ENCODE measurements at regions not wholly inside any gene's neighbourhood (a gene's known extent, or its start where the extent isn't known, plus 50 kb on each side); places are given as distances from the start of the nearest gene placed in this dataset.
"Not testable (repeated sequence)": the region's sequence is repeated elsewhere in the genome, so short reads cannot be mapped to it uniquely, and the experiment has no call there.

GRCh38 chr7:46786995-46787394 lies 794.9 kb downstream of the TNS3 start:
- DNase-seq = no peak

GRCh38 chr7:46786221-46786954 lies 795.5 kb downstream of the TNS3 start:
- no peak for DNase-seq

GRCh38 chr7:46784732-46785131 lies 797.2 kb downstream of the TNS3 start:
- no peak for DNase-seq

GRCh38 chr7:46781901-46782439 lies 799.9 kb downstream of the TNS3 start:
- DNase-seq = no peak

GRCh38 chr7:46776790-46777189 lies 805.1 kb downstream of the TNS3 start:
- DNase-seq = no peak

- DNase-seq = no peak
Measured at GRCh38 chr7:46775776-46776175, 806.1 kb downstream of the TNS3 start.

GRCh38 chr7:46775020-46775419 lies 806.9 kb downstream of the TNS3 start:
- no peak for DNase-seq

GRCh38 chr7:46774515-46774914 lies 807.4 kb downstream of the TNS3 start:
- no peak for DNase-seq

- DNase-seq = no peak
Measured at GRCh38 chr7:46772776-46773175, 809.1 kb downstream of the TNS3 start.

- no peak for DNase-seq
Measured at GRCh38 chr7:46767071-46767470, 814.8 kb downstream of the TNS3 start.

GRCh38 chr7:46764100-46764936 lies 817.6 kb downstream of the TNS3 start:
- no peak for DNase-seq

GRCh38 chr7:46763344-46763743 lies 818.6 kb downstream of the TNS3 start:
- no peak for DNase-seq

- no peak for DNase-seq
Measured at GRCh38 chr7:46759711-46760480, 822.0 kb downstream of the TNS3 start.

- DNase-seq = no peak
Measured at GRCh38 chr7:46756996-46757395, 824.9 kb downstream of the TNS3 start.

GRCh38 chr7:46756256-46756655 lies 825.7 kb downstream of the TNS3 start:
- no peak for DNase-seq

- no peak for DNase-seq
Measured at GRCh38 chr7:46755120-46756034, 826.5 kb downstream of the TNS3 start.

- DNase-seq = no peak
Measured at GRCh38 chr7:46754140-46754720, 827.7 kb downstream of the TNS3 start.

GRCh38 chr7:46753662-46754061 lies 828.2 kb downstream of the TNS3 start:
- no peak for DNase-seq

- DNase-seq = no peak
Measured at GRCh38 chr7:46752881-46753366, 829.0 kb downstream of the TNS3 start.

- not testable (repeated sequence) for DNase-seq
Measured at GRCh38 chr7:46751927-46752723, 829.8 kb downstream of the TNS3 start.

GRCh38 chr7:46751471-46751870 lies 830.4 kb upstream of the IGFBP3 start:
- DNase-seq = no peak

All from NCI-H1417 treated with DMSO at 0.1 percent for 48 hours (cell line).